ENCODE measurements at regions not wholly inside any gene's neighbourhood (a gene's known extent, or its start where the extent isn't known, plus 50 kb on each side); places are given as distances from the start of the nearest gene placed in this dataset.

GRCh38 chr3:159559771-159560170 is 428.9 kb upstream of the IL12A start:
- TF ChIP-seq EP300 (IDR thresholded peaks at IDR 0.05; ENCODE audit: low read depth) (no peak), CTCF (IDR thresholded peaks at IDR 0.05) (no peak), POLR2A (IDR thresholded peaks at IDR 0.05) (no peak), POLR2AphosphoS5 (IDR thresholded peaks at IDR 0.05) (no peak)
